Spleen (tissue), 11 donors: ENCODE measurements at regions not wholly inside any gene's neighbourhood (a gene's known extent, or its start where the extent isn't known, plus 50 kb on each side); places are given as distances from the start of the nearest gene placed in this dataset.

ENCODE experiments used
- DNase-seq: peaks from one replicate; pipeline ENCODE4 v3.0.0-alpha.2; 2020
- H3K27ac ChIP-seq, 8 donors: fragments of 200-600 bp; sonication (generic) in 7 of 8; 1 replicate in 4 of 8; 2 replicates in 4 of 8; pipeline versions ENCODE4 v1.5.0 to v1.8.0; 2016 to 2021; ENCODE audit warnings: inconsistent platforms in 4 of 8, mild to moderate bottlenecking in 4 of 8, moderate library complexity in 1 of 8
- H3K27me3 ChIP-seq, 7 donors: fragments of 200-600 bp; sonication (generic) in 6 of 7; replicated peaks in 1 of 7; 1 replicate in 4 of 7; 2 replicates in 3 of 7; pipeline versions ENCODE4 v1.5.0 to v1.8.0; 2016 to 2021; ENCODE audit warnings: inconsistent platforms in 3 of 7, mild to moderate bottlenecking in 1 of 7
- H3K36me3 ChIP-seq, 6 donors: fragments of 200-600 bp; sonication (generic) in 5 of 6; 1 replicate in 4 of 6; 2 replicates in 2 of 6; pipeline versions ENCODE4 v1.5.0 to v1.8.0; 2016 to 2021; ENCODE audit warnings: inconsistent platforms in 2 of 6
- H3K4me1 ChIP-seq, 6 donors: fragments of 200-600 bp; sonication (generic) in 5 of 6; 1 replicate in 3 of 6; 2 replicates in 3 of 6; pipeline versions ENCODE4 v1.5.0 to v1.8.0; 2016 to 2021; ENCODE audit warnings: inconsistent platforms in 3 of 6
- H3K4me3 ChIP-seq, 8 donors: fragments of 200-600 bp; sonication (generic) in 7 of 8; 1 replicate in 4 of 8; 2 replicates in 4 of 8; pipeline versions ENCODE4 v1.5.0 to v1.8.0; 2016 to 2021; ENCODE audit warnings: inconsistent platforms in 4 of 8, mild to moderate bottlenecking in 4 of 8, moderate library complexity in 2 of 8
- H3K9me3 ChIP-seq, 8 donors: fragments of 200-600 bp; sonication (generic) in 7 of 8; 1 replicate in 4 of 8; 2 replicates in 4 of 8; pipeline versions ENCODE4 v1.5.0 to v1.8.0; 2016 to 2021; ENCODE audit warnings: inconsistent platforms in 4 of 8
- CTCF ChIP-seq, 11 experiments: fragments of 200-600 bp in 7 of 11; fragments of 450-650 bp in 4 of 11; sonication (generic) in 4 of 11; IDR thresholded peaks in 8 of 11; conservative IDR thresholded peaks in 3 of 11; 1 replicate in 7 of 11; 2 replicates in 4 of 11; pipeline versions ENCODE4 v1.4.0 to v1.8.0; 2016 to 2021; ENCODE audit warnings: antibody characterized with exemption in 11 of 11, inconsistent platforms in 4 of 11, mild to moderate bottlenecking in 1 of 11
- POLR2A ChIP-seq, 3 donors: fragments of 450-650 bp; IDR thresholded peaks; one replicate each; pipeline ENCODE4 v1.5.1; 2017; ENCODE audit warnings: antibody characterized with exemption in 3 of 3, mild to moderate bottlenecking in 1 of 3
- POLR2AphosphoS5 ChIP-seq, 3 donors: sonication (generic); formaldehyde crosslinking; IDR thresholded peaks; one replicate each; pipeline ENCODE4 v1.5.1; 2017; ENCODE audit warnings: antibody characterized with exemption in 3 of 3
- WGBS, 5 donors: extraction: QIAGEN DNeasy Blood & Tissue Kit in 3 of 5; methylation state at CpG; one replicate each; pipeline versions ENCODE4 v1.1.5 to v1.1.7; 2013 to 2018; 5-methylcytosine and 5-hydroxymethylcytosine counted together
- intact Hi-C: fragments of 100-400 bp; cut with DNase I; formaldehyde crosslinking; loops from one replicate; pipeline ENCODE4 v1.15.0; 2023; ENCODE audit warnings: low total_unique reads
- donor health status: healthy with polysubstance abuse.
- donor health status: DM: no; HTN: no; CAD: no; lungs with moderate emphysema.
- donor health status: DM: no; HTN: no; CAD: no.
- donor health status: Bipolar disorder and iron deficiency.
- donor health status: healthy.
- donor health status: DM: no; HTN: no; CAD: no.
- donor health status: DM: yes; HTN: yes; CAD: no.

- H3K27ac ChIP-seq, result no peak overlapping the region
- no peak overlapping the region for H3K4me3 ChIP-seq
- intact Hi-C loops, result no loop called here
- no peaks in the 10 kb centered on the region for H3K4me1 ChIP-seq
- TF ChIP-seq POLR2A (IDR thresholded peaks at IDR 0.05), result no peak
- no peak for TF ChIP-seq CTCF (IDR thresholded peaks at IDR 0.05 in 8 of 11, conservative IDR thresholded peaks at IDR 0.05 in 3 of 11)
- 86 to 95% (median 90%) methylated on average over 5 of the region's 5 CpGs for WGBS, 5 donors
- peaks cover 0 to 5% (median 0%) of the 10 kb centered on the region in 7 donors for H3K27me3 ChIP-seq
- H3K36me3 ChIP-seq, result no peaks in the 10 kb centered on the region
- no peaks in the 10 kb centered on the region for H3K9me3 ChIP-seq
- no peak for DNase-seq
Observed at GRCh38 chr16:47880653-47881052, 275.1 kb downstream of the ABCC12 start.

DNA sequence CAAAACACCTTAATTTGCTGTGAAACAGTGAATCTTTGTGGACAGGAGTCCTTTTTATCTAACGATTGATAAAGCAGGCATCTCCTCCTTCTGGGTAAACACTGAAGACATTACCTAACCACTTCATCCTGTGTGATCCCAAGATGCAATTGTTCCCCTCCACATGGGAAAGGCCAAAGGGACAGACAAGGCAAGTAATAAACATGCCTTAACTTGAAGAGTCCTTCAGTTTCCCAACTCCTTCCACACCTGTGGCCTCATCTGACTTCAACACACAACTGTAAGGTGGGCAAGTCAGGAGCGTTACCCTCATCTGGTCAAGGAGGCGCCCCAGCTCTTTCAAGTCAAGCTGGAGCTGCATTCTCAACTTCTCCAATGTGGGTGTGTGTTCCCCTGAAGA is 278.6 kb downstream of the ABCC12 start:
- H3K9me3 ChIP-seq, result no peaks in the 10 kb centered on the region
- H3K27ac ChIP-seq, result no peak overlapping the region
- H3K4me1 ChIP-seq, result no peaks in the 10 kb centered on the region
- no peak overlapping the region for H3K4me3 ChIP-seq
- TF ChIP-seq POLR2AphosphoS5 (IDR thresholded peaks at IDR 0.05) (no peak), POLR2A (IDR thresholded peaks at IDR 0.05) (no peak), CTCF (IDR thresholded peaks at IDR 0.05 in 8 of 11, conservative IDR thresholded peaks at IDR 0.05 in 3 of 11) (no peak)
- WGBS, 5 donors, result 78 to 95% (median 91%) methylated on average over 3 of the region's 3 CpGs
- H3K27me3 ChIP-seq, result no peaks in the 10 kb centered on the region
- intact Hi-C loops, result no loop called here
- H3K36me3 ChIP-seq, result no peaks in the 10 kb centered on the region
- no peak for DNase-seq

DNA sequence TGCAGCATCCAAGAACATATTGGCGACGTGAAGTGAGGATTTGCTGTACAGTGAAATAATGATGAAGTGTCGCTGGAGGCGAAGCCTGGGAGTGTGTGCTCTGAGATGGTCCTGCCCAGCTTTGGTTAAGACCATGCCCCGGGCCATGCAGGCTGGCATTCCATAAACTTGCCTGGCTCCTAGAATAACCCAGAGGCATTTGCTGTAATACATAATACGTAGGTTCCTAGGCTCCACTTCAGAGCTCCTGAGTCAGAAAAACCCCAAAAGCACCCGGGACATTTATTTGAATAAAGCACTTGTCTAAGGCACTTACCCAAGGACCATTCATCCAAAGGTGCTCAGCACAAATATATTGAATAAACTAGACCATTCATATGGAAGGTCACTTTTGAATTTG is 279.3 kb downstream of the ABCC12 start:
- Histone ChIP-seq H3K4me3 (no peak overlapping the region), H3K27ac (no peak overlapping the region), H3K36me3 (no peaks in the 10 kb centered on the region), H3K9me3 (no peaks in the 10 kb centered on the region), H3K4me1 (no peaks in the 10 kb centered on the region), H3K27me3 (no peaks in the 10 kb centered on the region)
- DNase-seq, result no peak
- 87 to 96% (median 89%) methylated on average over 7 of the region's 7 CpGs for WGBS, 5 donors
- intact Hi-C loops, result no loop called here
- TF ChIP-seq POLR2A (IDR thresholded peaks at IDR 0.05), result no peak

DNA sequence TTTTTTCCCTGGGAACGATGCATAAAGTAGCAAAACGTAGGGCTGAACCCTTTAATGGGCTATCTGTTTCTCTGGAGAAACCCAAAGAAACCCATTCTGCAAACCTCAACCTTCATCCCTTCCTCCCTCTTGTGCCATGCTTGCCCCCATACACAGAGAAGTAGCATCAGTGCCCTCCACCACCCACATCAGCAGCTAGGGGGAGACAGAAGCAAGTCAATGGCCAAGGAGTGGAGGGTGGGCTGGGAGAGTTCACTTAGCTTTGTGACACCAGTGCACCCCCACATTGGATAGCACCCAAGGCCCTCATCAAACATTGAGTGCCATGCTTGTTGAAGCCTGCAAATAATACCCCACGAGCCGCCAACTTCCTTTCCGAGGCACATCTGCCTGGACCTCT is 282.4 kb downstream of the ABCC12 start:
- 84 to 94% (median 86%) methylated on average over 5 of the region's 5 CpGs for WGBS, 5 donors

More for the DNA sequence above, 282.4 kb downstream of the ABCC12 start:
- no peak overlapping the region for H3K27ac ChIP-seq
- H3K9me3 ChIP-seq, result peaks cover 0 to 4% (median under 1%) of the 10 kb centered on the region in 8 donors
- no peak overlapping the region for H3K4me3 ChIP-seq
- no peak for DNase-seq
- H3K27me3 ChIP-seq, result no peaks in the 10 kb centered on the region
- intact Hi-C loops, result no loop called here
- H3K36me3 ChIP-seq, result no peaks in the 10 kb centered on the region
- H3K4me1 ChIP-seq, result peaks cover 0 to 4% (median 0%) of the 10 kb centered on the region in 6 donors
- TF ChIP-seq POLR2AphosphoS5 (IDR thresholded peaks at IDR 0.05), result no peak
- no peak for TF ChIP-seq CTCF (IDR thresholded peaks at IDR 0.05 in 8 of 11, conservative IDR thresholded peaks at IDR 0.05 in 3 of 11)
- TF ChIP-seq POLR2A (IDR thresholded peaks at IDR 0.05), result no peak
